CD4-positive, alpha-beta T cell treated with Interleukin-10 for 1 hour (primary cell): ENCODE measurements at regions not wholly inside any gene's neighbourhood (a gene's known extent, or its start where the extent isn't known, plus 50 kb on each side); places are given as distances from the start of the nearest gene placed in this dataset.
"Not testable (repeated sequence)": the region's sequence is repeated elsewhere in the genome, so short reads cannot be mapped to it uniquely, and the experiment has no call there.

ENCODE experiments used
- DNase-seq: peaks from one replicate; pipeline ENCODE4 v3.0.0-alpha.2; 2020

DNA sequence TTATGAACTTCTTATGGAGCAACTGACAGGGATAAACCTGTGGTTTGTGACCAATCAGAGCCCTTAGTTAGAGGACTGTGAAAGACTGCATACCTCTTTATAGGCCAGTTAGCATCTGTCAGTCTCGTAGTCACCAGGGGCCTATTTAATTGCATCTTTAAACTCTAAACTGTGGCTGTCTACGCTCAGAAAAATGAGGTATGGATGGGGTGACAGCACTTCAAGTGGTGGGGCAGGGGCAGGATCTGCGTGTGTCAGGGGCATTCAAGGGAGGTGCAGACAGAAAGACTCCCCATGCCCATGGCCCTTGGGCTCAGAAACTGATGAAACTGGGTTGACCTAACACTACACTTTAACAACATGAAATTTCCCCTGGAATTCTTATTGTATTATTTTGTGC is 132.6 kb upstream of the TBCA start:
- no peak for DNase-seq

GRCh38 chr5:77907786-77908185 is 131.6 kb upstream of the TBCA start:
- DNase-seq = no peak

DNA sequence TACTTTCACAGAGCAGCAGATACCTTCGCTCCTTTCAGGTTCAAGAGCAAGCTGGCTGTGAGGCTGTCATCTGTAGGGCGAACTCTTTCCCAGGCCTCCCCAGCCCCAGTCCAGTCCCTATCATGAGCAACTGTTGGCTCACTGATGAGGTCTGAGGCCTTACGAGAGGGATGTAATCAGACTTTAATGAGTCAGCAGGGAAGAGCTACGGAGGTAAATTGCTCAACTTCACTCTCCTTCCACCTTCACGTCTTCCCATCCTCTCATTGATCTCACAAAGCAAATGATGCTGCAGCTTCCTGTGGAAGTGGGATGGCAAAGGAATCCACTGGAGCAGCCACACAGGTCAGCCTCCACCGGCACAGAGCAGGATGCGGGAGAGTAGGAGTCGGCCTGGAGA is 130.7 kb upstream of the TBCA start:
- DNase-seq = no peak

DNA sequence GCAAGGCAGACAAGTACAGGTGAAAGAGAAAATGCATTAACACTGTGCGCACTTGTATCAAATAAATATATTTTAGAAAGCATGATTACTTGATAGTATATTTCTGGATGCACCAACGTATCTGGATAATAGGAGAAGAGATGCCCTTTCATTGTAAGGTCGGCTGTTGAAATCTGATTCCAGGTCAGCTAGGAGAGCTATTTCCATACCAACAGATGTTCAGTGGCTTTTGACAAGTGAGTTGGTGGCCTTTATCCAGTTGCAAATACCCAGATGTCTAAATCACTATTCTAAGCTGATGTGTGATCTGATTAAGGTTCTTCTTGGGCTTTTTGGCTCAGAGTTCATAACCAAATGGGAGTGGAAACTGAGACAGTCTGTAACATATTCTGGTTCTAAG is 128.2 kb upstream of the TBCA start:
- DNase-seq = no peak

GRCh38 chr5:77900691-77901090 is 124.6 kb upstream of the TBCA start:
- DNase-seq = no peak

GRCh38 chr5:77898385-77898784 is 122.2 kb upstream of the TBCA start:
- DNase-seq = no peak

DNA sequence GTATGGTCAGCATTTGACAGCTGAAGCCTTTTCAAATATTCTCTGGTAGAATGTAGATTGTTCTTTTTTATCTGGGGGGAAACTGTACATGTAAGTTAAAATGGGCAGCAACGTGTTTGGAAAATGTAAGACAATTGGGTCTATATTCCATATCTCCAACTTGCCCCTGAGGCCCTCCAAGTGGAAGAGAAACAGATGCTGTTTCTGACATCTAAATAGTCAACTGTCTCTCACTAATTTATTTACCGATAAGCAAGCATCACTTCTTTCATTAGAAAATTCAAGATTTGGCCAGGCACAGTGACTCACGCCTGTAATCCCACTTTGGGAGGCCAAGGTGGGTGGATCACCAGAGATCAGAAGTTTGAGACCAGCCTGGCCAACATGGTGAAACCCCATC is 120.2 kb upstream of the TBCA start:
- no peak for DNase-seq

DNA sequence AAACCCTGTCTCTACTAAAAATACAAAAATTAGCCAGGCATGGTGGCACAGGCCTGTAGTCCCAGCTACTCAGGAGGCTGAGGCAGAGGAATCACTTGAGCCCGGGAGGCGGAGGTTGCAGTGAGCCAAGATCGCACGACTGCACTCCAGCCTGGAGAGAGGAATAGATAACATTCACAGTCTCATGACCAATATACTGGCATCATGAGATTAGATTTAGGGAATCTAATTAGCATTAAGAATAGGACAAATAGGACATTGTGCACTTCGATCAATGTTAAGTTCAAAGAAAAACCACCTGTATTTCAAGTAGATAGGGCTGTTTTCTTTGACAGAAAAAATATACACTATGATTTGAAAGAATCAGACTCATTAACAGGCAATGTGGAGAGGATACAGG is 118.0 kb upstream of the TBCA start:
- DNase-seq = not testable (repeated sequence)

GRCh38 chr5:77893225-77893860 is 117.2 kb upstream of the TBCA start:
- no peak for DNase-seq

GRCh38 chr5:77892061-77893010 is 116.2 kb upstream of the TBCA start:
- no peak for DNase-seq

GRCh38 chr5:77885519-77885918 is 109.4 kb upstream of the TBCA start:
- DNase-seq = no peak

GRCh38 chr5:77882670-77883257 is 106.6 kb upstream of the TBCA start:
- no peak for DNase-seq

DNA sequence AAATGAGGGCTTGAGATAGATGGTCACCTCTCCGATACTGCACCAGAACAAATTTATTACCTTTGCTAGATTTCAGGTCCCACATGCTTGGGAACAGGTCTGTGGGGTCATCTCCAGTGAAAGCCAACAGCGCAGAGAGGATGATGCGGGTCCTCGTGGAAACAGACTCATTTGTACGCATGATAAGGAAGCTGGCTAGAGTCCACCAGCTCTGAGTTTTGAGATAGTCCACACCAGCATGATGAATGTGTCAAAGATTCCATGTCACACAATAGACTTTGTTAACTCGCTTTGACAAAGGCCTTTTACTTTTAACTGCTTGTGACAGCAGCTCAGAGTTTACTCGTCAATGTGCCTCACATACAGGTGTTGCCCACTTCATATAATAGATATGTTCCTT is 105.4 kb upstream of the TBCA start:
- no peak for DNase-seq

DNA sequence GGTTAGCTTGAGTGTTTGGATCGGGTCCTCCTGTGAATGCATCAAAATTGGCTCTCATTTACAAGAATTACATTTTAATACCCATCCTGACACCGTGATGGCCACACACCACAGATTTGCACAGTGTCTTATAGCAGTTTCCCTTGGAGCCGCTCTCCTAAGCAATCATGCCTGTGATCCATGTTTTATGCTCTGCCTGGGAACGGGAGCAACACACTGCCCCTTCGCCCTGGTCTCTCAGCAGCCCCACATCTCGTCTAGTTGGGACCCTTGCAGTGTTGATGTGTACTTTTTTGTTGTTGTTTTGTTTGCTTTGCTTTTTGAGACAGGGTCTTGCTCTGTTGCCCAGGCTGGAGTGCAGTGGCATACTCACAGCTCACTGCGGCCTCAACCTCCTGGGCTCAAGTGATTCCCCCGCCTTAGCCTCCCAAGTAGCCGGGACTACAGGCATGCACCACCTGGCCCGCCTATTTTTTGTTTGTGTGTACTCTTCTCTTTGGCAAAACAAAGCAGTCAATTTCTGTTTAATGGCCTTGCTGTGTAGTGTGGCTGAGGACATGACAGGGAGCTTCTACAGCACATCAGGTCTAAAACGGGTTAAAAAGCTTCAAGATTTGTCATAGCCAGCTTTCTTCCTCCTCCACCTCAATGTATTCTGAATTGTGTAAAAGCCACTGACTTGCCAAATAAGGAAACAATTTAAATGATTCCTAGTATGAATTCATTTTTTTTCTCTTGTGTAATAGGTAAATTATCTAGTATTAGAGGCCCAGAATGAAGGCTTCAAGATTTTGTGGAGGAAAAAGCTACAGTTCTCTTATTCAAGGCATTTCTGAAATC is 101.6 kb upstream of the TBCA start:
- no peak for DNase-seq

DNA sequence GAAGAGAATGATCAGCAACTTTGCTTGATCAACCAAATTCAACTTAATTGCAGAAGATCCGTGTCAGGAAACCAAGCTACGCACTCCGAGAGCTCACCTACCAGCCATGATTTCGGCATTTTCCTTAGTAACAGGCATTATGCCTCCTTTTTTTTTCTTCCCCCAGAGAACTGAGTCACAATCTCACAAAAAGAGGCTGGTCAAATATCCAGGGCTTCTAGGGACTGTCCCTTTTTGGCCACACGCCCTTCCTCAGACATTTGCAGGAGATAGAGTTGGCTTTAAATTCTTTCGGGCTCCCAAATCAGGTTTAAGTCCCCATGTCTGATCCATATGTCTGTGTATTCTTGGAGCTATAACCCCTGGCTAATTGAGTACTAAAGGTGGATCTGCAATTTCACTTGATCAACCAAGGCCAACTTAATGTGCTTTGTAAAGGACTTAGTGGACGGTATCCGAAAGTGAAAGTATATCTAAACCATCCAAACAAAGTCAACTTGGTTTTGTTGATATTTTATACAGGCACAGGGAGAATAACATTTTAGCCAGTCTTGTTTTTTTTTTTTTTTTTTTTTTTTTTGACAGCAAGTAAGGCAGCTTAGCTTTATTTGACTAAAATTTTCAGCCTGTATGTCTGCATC is 100.8 kb upstream of the TBCA start:
- DNase-seq = no peak

- no peak for DNase-seq
These were observed 100.2 kb upstream of the TBCA start for GRCh38 chr5:77876316-77876715.

- DNase-seq = no peak
These were observed 98.6 kb upstream of the TBCA start for GRCh38 chr5:77874691-77875090.

- no peak for DNase-seq
These were observed 97.1 kb upstream of the TBCA start for GRCh38 chr5:77873239-77873638.

- no peak for DNase-seq
These were observed 95.8 kb upstream of the TBCA start for GRCh38 chr5:77871946-77872345.

DNA sequence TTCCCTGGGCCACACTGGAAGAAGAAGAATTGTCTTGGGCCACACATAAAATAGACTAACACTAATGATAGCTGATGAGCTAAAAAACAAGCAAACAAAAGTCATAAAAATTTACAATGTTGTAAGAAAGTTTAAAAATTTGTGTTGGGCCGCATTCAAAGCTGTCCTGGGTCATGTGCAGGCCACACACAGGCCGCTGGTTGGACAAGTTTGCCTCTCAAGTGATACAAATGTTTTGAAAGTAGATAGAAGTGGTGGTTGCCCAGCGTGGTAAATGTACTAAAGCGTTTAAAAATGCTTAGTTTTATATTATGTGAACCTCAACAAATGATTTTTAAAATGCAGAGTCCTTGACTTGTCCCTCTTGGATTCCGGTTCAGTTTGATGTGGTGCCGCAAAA is 94.9 kb upstream of the TBCA start:
- no peak for DNase-seq

- no peak for DNase-seq
These were observed 93.1 kb upstream of the TBCA start for GRCh38 chr5:77869116-77869798.

- DNase-seq = no peak
These were observed 91.8 kb upstream of the TBCA start for GRCh38 chr5:77867914-77868313.
